GM12891 (cell line): ENCODE measurements at regions not wholly inside any gene's neighbourhood (a gene's known extent, or its start where the extent isn't known, plus 50 kb on each side); places are given as distances from the start of the nearest gene placed in this dataset.

ENCODE experiments used
- POLR2A ChIP-seq: IDR thresholded peaks from 2 replicates; pipeline ENCODE4 v1.6.1; 2011; ENCODE audit warnings: low read depth, low read length, control low read depth
- POLR2AphosphoS5 ChIP-seq: IDR thresholded peaks from 2 replicates; pipeline ENCODE4 v1.6.1; 2011; ENCODE audit warnings: low read depth, low read length, control low read depth
- POU2F2 ChIP-seq: IDR thresholded peaks from 2 replicates; pipeline ENCODE4 v1.6.1; 2011; ENCODE audit warnings: low read depth, mild to moderate bottlenecking, control low read depth, low read length, moderate library complexity
- TAF1 ChIP-seq: IDR thresholded peaks from 2 replicates; pipeline ENCODE4 v1.6.1; 2011; ENCODE audit warnings: low read depth, low read length, control low read depth

- no peak for TF ChIP-seq POLR2A
- no peak for TF ChIP-seq TAF1
- TF ChIP-seq POLR2AphosphoS5 = no peak
- no peak for TF ChIP-seq POU2F2
These were observed 113.4 kb upstream of the PFN2 start for GRCh38 chr3:150084128-150084527.
